NCI-H2107 (cell line): ENCODE measurements at regions not wholly inside any gene's neighbourhood (a gene's known extent, or its start where the extent isn't known, plus 50 kb on each side); places are given as distances from the start of the nearest gene placed in this dataset.

Source experiments
- DNase-seq: peaks from one replicate; lab custom pipeline; 2025; lab: John Stamatoyannopoulos, UW

GRCh38 chr6:4587171-4587570, 189.0 kb upstream of the CDYL start:
- DNase-seq: no peak

DNA sequence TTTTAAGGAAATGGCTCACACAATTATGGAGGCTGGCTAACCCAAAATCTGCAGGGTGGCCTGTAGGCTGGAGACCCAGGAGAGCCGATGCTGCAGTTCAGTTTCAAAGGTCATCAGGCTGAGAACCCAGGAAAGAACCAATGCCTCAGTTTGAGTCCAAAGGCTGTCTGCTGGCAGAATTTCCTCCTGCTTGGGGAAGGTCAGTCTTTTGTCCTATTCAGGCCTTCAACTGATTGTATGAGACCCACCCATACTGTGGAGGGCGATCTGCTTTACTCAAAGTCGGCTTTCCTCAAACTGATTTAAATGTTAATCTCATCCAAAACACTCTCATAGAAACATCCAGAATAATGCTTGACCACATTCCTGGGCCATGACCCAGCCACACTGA, 189.7 kb upstream of the CDYL start:
- DNase-seq: no peak

- no peak for DNase-seq
These were observed 190.3 kb upstream of the CDYL start for GRCh38 chr6:4585682-4586468.

GRCh38 chr6:4584801-4585200, 191.4 kb upstream of the CDYL start:
- DNase-seq: no peak

DNA sequence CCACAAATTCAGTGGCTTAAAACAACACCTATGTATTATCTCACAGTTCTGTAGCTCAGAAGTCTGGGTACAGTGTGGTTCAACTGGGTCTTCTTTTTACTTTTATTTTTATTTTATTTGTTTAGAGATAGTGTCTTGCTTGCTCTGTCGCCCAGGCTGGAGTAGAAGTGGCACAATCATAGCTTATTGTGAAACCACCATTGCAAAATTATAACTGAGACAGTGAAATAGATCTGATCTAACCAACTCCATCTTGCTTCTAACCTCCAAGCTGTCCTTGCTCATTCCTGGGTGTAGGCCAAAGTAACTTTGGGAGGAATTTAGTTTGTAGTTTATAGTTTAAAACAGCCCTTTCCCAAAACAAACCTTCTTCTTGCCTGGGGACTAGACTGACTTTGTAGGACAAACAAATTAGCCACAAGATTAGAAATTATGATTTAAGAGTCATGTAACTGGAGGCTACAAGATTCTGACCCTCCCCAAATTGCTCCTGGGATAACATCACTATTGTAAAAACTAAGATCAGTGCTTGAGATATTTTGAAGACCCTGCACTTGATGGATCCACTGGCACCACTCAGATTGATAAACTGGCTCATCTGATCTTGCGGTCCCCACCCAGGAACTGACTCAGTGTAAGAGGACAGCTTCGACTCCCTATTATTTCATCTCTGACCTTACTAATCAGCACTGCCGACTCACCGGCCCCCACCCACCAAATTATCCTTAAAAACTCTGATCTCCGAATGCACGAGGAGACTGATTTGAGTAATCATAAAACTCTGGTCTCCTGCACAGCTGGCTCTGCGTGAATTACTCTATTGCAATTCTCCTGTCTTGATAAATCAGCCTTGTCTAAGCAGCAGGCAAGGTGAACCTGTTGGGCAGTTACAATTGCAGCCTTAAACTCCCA, 193.4 kb upstream of the CDYL start:
- no peak for DNase-seq

GRCh38 chr6:4581468-4582385, 194.5 kb upstream of the CDYL start:
- DNase-seq: no peak

- no peak for DNase-seq
These were observed 195.8 kb upstream of the CDYL start for GRCh38 chr6:4580361-4580760.

DNA sequence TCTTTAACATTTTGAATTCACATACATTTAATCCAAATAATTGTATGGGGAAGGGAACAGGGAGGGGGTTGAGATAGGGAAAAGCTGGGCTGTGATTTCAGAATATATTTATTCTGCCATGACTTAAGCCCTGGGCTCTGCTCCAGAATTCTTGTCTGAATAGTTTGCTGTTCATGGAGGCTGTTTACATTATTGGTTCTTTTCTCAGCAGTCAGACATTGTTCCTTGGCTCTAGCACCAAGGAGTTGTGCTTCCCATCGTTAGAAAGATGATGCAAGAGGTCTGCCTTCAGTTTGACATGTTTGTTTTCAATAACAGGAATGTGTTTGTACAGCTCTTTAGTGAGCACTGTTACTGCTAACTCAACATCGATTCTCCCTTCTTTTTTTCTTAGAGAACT, 198.8 kb upstream of the CDYL start:
- no peak for DNase-seq

DNA sequence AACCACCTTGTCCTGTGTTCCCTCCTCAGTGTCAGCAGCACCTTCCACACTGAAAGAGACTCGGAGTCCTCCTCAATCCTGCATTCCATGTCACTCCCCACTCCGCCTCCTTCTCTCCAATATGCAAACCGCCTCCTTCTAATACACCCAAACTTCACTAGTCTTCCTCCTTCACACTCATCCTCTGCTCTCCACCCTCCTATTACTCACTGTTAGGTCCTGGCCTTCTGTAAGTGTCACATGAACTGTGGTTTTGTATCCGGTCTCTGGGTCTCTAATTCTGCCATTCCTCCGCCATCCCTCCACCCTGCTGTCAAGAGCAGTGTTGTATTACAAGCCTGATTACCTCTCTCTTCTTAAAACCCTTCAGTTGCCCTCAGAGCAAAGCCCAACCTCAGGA, 200.5 kb upstream of the CDYL start:
- no peak for DNase-seq

DNA sequence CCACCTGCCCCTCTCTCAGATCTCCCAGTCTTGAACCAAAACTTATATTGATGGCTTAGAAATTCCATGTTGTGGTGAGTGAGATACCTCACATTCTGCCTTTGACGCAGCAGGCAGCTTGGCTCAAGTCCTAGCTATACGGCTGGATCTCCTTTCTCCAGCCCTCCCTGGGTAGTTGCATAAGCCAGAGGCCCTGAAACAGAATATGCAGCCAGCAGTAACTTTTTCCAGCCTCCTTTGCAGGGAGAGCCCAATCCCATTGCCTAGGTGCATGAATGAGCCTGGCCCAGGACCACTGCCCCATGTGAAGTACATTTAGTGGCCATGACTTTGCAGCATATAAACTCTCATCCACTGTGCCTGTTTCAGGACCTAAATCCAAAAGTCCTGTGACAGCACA, 202.2 kb upstream of the CDYL start:
- DNase-seq: no peak

DNA sequence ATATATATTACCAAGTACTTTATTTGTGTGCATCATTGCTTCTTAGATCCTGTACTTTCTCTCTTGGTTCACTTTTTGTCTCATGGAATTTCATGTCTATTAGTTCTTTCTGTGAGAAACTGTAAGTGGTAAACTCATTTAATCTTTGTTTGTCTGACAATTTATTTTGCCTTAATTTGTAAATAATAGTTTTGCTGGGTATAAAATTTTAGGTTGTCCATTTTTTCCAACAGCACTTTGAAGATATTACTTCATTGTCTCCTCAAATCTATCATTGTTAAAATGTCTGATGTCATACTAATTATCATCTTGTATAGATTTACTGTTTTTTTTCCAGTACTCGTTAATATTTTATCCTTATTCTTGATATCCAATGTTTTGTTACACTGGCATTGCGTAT, 205.2 kb upstream of the CDYL start:
- no peak for DNase-seq

DNA sequence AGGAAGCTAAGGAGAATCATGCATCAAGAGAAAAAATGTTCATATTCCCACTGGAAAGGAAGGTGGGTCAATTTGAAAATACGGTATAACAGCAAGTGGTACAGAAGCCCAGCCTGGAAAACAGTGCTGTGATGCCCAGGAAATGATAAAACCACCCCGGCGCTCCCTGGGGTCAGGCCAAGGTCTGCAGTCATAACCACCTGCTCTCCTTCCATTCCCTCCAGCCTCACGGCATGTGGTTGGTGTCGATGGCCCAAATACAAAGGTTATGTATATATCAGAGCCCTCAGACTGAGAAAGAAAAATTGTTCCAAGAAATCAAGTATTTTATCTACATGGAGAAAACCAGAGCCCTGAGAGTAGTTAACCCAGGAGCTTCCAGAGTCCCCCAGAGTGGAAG, 208.1 kb upstream of the CDYL start:
- no peak for DNase-seq

DNA sequence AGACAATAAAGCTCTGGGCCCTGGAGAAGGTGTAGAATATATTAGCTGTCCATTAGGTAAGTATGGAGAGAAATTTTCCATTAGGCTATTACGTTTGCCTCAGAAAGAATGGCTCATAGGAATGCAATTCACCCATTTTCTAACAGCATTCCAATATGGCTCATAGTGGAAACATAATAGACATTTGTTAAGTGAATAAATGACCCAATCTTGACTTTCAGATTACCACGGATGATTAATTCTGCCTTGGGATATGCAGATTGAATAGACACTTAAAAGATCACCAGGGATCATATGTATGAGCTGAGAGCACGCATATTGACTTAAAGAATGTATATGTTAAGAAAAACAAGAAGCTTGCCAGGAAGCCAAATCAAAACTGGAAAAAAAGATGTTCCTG, 209.1 kb upstream of the CDYL start:
- no peak for DNase-seq

DNA sequence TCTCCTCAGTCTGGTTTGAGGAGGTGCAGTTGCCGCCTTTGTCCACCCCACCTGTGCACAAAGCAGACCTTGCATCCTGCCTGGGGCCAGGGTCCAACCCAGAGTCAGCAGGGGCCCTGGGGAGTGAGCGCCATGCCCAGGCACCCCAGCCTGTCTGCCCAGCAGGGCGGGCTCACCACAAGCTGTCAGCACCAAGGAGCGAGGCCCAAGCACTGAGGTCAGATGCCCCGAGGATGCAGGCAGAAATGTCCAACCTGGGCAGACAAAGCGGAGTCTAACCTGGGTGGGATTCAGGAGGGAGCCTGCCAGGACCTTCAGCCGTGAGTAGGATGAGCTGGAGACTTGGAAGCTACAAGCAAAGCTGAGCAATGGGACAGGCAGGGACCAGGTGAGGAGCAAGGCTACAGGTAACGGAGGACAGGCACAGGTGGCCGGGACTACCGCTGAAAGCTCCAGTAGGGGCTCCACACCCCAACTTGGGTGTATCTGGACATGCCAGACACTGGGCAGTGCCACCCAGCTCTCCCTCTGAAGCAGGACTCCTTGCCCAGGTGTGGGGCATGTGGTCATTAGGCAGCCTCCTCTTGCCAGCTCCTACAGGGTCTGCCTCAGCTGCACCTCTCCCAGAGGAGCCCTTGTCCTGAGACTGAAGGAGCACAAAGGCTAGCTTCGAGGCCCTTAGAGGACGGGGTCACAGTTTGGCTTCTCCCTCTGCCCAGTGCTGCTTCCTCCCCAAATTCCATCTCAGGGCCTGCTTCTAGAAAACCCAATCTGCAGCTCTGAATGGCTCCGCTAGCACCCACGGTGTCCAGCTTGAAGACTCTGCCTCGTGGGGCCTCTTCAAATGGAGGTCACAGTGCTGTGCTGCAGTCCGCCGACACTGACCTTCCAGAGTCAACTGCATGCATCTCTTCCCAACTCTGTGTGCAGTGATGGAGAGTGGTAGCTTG, 210.6 kb upstream of the CDYL start:
- DNase-seq: no peak

- no peak for DNase-seq
These were observed 211.4 kb upstream of the CDYL start for GRCh38 chr6:4564801-4565271.

GRCh38 chr6:4563877-4564276, 212.3 kb upstream of the CDYL start:
- no peak for DNase-seq

GRCh38 chr6:4563156-4563555, 213.0 kb upstream of the CDYL start:
- DNase-seq: no peak

DNA sequence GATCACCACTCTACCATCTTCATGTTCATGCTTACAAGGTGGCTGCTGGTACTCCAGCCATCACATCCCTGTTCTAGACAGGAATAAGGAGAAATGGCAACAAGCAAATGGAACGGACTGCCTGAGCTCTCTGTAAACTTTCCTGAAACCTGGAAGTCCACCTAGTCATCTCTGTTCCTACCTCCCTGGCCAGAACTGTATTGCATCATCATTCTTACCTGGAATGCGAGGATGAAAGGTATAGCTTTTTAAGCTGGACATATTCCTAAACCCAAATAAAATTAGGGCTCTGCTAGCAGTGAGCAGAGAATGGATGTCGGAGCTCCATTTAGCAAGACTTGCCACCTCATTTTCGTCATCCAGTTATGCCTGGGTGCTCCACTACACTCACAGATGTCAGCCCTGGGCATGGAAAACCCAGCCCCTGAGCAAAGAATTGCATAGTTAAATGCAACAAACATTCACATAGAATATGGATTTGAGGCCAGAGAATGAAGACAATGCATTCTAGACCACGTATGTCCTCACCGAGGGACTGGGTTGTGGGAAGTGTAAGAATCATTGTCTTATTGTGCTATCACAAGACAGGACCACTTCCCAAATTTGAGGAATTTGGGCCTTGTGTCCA, 214.3 kb upstream of the CDYL start:
- DNase-seq: no peak

DNA sequence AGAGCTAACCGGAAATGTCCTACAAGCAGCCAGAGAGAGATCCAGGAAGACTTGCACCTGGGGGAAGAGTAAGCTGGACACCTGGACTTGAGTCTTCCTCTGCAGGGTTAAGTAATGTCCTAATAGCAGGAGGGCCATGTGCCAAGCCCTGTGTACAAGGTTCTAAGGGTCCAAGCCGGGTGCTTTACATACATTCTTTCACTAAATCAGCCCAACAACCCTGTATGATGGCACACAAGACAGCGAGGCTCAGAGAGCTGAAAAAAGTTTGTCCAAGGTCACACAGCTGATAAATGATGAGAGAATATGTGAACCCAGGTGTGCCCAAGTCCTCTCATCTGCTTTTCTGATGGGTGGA, 215.1 kb upstream of the CDYL start:
- no peak for DNase-seq

GRCh38 chr6:4560221-4561077, 215.8 kb upstream of the CDYL start:
- DNase-seq: no peak
